Activated CD8-positive, alpha-beta T cell treated with anti-CD3 and anti-CD28 coated beads for 36 hours (primary cell): ENCODE measurements at regions not wholly inside any gene's neighbourhood (a gene's known extent, or its start where the extent isn't known, plus 50 kb on each side); places are given as distances from the start of the nearest gene placed in this dataset.

Experiments used
- ATAC-seq: fragments of 200-7000 bp; cut with Tn5 transposase; one replicate; pipeline ENCODE4 v1.10.0; 2021; ENCODE audit warnings: mild to moderate bottlenecking, moderate library complexity
- CTCF ChIA-PET: fragments of 350-600 bp; sonication (Branson Sonifier 250); formaldehyde crosslinking; loops from one replicate; lab custom pipeline; 2021; ENCODE audit warnings: antibody characterized with exemption; lab: Charles Lee
- POLR2A ChIA-PET: fragments of 350-600 bp; sonication (Branson Sonifier 250); formaldehyde crosslinking; loops from one replicate; lab custom pipeline; 2021; ENCODE audit warnings: antibody characterized with exemption; lab: Charles Lee
- DNase-seq: peaks from one replicate; pipeline ENCODE4 v3.0.0-alpha.2; 2020
- H3K27ac Mint-ChIP-seq: one replicate; pipeline ENCODE4 v1.8.0; 2021; ENCODE audit warnings: mild to moderate bottlenecking, mixed read lengths
- H3K27me3 Mint-ChIP-seq: one replicate; pipeline ENCODE4 v1.8.0; 2021; ENCODE audit warnings: mixed read lengths
- H3K36me3 Mint-ChIP-seq: one replicate; pipeline ENCODE4 v1.8.0; 2021; ENCODE audit warnings: low read depth, mixed read lengths
- H3K4me1 Mint-ChIP-seq: one replicate; pipeline ENCODE4 v1.8.0; 2021; ENCODE audit warnings: low read depth, mixed read lengths
- H3K4me3 Mint-ChIP-seq: one replicate; pipeline ENCODE4 v1.8.0; 2021; ENCODE audit warnings: mild to moderate bottlenecking, moderate library complexity, mixed read lengths
- H3K9me3 Mint-ChIP-seq: one replicate; pipeline ENCODE4 v1.8.0; 2021; ENCODE audit warnings: mixed read lengths
- CTCF ChIP-seq: fragments of 200-600 bp; IDR thresholded peaks from one replicate; pipeline ENCODE4 v1.8.0; 2022; ENCODE audit warnings: antibody characterized with exemption, mild to moderate bottlenecking
- intact Hi-C: fragments of 100-400 bp; cut with micrococcal nuclease; formaldehyde crosslinking; loops from one replicate; pipeline ENCODE4 v1.10.0; 2022

DNA sequence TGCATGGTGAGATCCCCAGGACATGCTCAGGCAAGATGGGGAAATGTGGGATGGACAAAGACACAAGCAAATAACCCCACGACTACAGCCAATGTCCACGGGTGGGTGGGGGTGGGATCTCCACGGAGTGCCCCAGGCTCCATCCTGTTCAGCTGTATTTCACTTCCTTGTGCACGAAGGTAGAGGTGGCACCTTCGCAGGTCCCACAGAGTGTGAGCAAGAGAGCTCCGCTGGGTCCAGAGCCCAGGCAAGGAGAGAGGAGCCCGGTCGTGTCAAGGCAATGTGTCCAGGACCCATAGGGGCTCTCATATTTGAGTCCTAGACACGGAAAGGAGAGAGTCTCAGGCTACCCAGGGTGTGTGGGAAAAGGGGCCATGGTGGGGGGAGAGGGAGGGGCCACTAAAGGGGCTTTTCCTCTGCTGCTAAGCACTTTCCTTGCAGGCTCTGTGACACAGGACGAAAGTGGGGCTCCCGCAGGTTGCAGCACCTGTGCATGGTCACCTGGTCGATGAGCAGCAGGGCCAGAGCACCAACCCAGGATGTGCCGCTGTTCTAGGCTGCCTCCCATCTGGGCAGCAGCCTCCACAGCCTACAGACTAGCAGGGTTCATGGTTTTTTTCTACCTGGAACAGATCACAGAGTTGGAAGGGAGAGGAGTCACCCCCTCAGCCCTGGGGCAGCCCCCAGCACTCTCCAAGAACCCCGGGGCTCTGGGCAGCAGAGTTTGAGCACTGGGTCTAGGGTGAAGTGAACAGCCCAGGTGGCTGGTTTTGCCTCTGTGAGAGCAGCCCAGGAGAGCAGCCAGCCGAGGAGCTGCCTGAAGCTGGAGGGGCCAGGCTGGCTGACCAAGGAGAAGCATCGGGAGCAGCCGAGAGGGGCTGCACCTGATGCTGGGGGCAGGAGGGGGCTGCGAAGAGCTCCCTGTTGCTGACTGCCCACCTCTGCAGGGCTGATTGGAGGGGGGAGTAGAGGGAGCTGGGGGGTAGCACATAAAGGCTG, 100.7 kb upstream of the MVB12B start:
- CTCF ChIA-PET = no interaction called here
- peaks cover under 1% of the 10 kb centered on the region for H3K9me3 Mint-ChIP-seq
- peaks cover 47% of the 10 kb centered on the region for H3K27me3 Mint-ChIP-seq
- no peak overlapping the region for H3K4me3 Mint-ChIP-seq
- no peak for DNase-seq
- H3K36me3 Mint-ChIP-seq = peaks cover under 1% of the 10 kb centered on the region
- ATAC-seq = no peak
- TF ChIP-seq CTCF = no peak
- no peak overlapping the region for H3K27ac Mint-ChIP-seq
- peaks cover 4% of the 10 kb centered on the region for H3K4me1 Mint-ChIP-seq
- intact Hi-C loops = loop anchor here (5.0 kb wide), 1 partner anchor 819 kb away; no protein-coding TSS in a partner anchor
- POLR2A ChIA-PET = no interaction called here

GRCh38 chr9:126226991-126227936, 99.4 kb upstream of the MVB12B start:
- ATAC-seq = no peak
- no peak overlapping the region for H3K4me3 Mint-ChIP-seq
- ChIA-PET POLR2A (no interaction called here), CTCF (interaction anchor here (0.8 to 1.4 kb wide), 3 partner anchors 171 to 819 kb away, joined by 3 to 6 read pairs (median 4); no protein-coding TSS in a partner anchor)
- DNase-seq = no peak
- no peak overlapping the region for H3K27ac Mint-ChIP-seq
- H3K36me3 Mint-ChIP-seq = no peaks in the 10 kb centered on the region
- TF ChIP-seq CTCF = no peak
- no peaks in the 10 kb centered on the region for H3K9me3 Mint-ChIP-seq
- H3K27me3 Mint-ChIP-seq = peaks cover 34% of the 10 kb centered on the region
- intact Hi-C loops = loop anchor here (5.0 kb wide), 1 partner anchor 820 kb away; no protein-coding TSS in a partner anchor
- H3K4me1 Mint-ChIP-seq = peaks cover 4% of the 10 kb centered on the region

GRCh38 chr9:126228111-126228780, 98.4 kb upstream of the MVB12B start:
- peaks cover 29% of the 10 kb centered on the region for H3K27me3 Mint-ChIP-seq
- peaks cover 4% of the 10 kb centered on the region for H3K4me1 Mint-ChIP-seq
- DNase-seq (no peak), ATAC-seq (no peak)
- intact Hi-C loops = loop anchor here (5.0 kb wide), 1 partner anchor 821 kb away; no protein-coding TSS in a partner anchor
- H3K9me3 Mint-ChIP-seq = no peaks in the 10 kb centered on the region
- CTCF ChIA-PET = interaction anchor here (0.8 to 1.4 kb wide), 3 partner anchors 170 to 820 kb away, joined by 3 to 6 read pairs (median 4); no protein-coding TSS in a partner anchor
- POLR2A ChIA-PET = no interaction called here
- no peak for TF ChIP-seq CTCF
- no peaks in the 10 kb centered on the region for H3K36me3 Mint-ChIP-seq
- H3K4me3 Mint-ChIP-seq = no peak overlapping the region
- H3K27ac Mint-ChIP-seq = no peak overlapping the region

GRCh38 chr9:126228781-126229444, 97.7 kb upstream of the MVB12B start:
- Mint-ChIP-seq H3K4me1 (peaks cover 4% of the 10 kb centered on the region), H3K36me3 (no peaks in the 10 kb centered on the region), H3K4me3 (no peak overlapping the region), H3K27me3 (peaks cover 25% of the 10 kb centered on the region), H3K9me3 (no peaks in the 10 kb centered on the region), H3K27ac (no peak overlapping the region)
- CTCF ChIA-PET = interaction anchor here (1.3 to 1.7 kb wide), 3 partner anchors 12 to 821 kb away, joined by 3 to 14 read pairs (median 9); no protein-coding TSS in a partner anchor
- peak; percentile 79 for DNase-seq
- intact Hi-C loops = loop anchor here (5.0 kb wide), 1 partner anchor 822 kb away; no protein-coding TSS in a partner anchor
- TF ChIP-seq CTCF = peak; percentile 93
- POLR2A ChIA-PET = no interaction called here
- peak; percentile 99 for ATAC-seq
